Inflammatory macrophage treated with lipopolysaccharide for 1 hour (primary cell): ENCODE measurements at regions not wholly inside any gene's neighbourhood (a gene's known extent, or its start where the extent isn't known, plus 50 kb on each side); places are given as distances from the start of the nearest gene placed in this dataset.
"Not testable (repeated sequence)": the region's sequence is repeated elsewhere in the genome, so short reads cannot be mapped to it uniquely, and the experiment has no call there.

Source experiments
- DNase-seq, 2 donors: peaks; one replicate each; pipeline ENCODE4 v3.0.0-alpha.2; 2020 to 2022

GRCh38 chr2:163934131-163934530 is 198.3 kb upstream of the FIGN start:
- no peak for DNase-seq

- no peak for DNase-seq
Measured at GRCh38 chr2:163919717-163920116, 183.9 kb upstream of the FIGN start.

GRCh38 chr2:163914486-163914885 is 178.7 kb upstream of the FIGN start:
- not testable (repeated sequence) for DNase-seq

GRCh38 chr2:163913532-163913944 is 177.7 kb upstream of the FIGN start:
- DNase-seq, result not testable (repeated sequence)

GRCh38 chr2:163909411-163910080 is 173.7 kb upstream of the FIGN start:
- DNase-seq, result no peak

- no peak for DNase-seq
Measured at GRCh38 chr2:163906410-163906809, 170.6 kb upstream of the FIGN start.

- no peak for DNase-seq
Measured at GRCh38 chr2:163897799-163898198, 162.0 kb upstream of the FIGN start.

- DNase-seq, result not testable (repeated sequence)
Measured at GRCh38 chr2:163893444-163893843, 157.6 kb upstream of the FIGN start.

GRCh38 chr2:163888591-163888990 is 152.8 kb upstream of the FIGN start:
- no peak for DNase-seq

GRCh38 chr2:163887182-163887581 is 151.4 kb upstream of the FIGN start:
- DNase-seq, result no peak

GRCh38 chr2:163884416-163884815 is 148.6 kb upstream of the FIGN start:
- DNase-seq, result no peak

- DNase-seq, result peak in 1 of 2 donors; percentile 6
Measured at GRCh38 chr2:163878718-163879117, 142.9 kb upstream of the FIGN start.

- no peak for DNase-seq
Measured at GRCh38 chr2:163877316-163877715, 141.5 kb upstream of the FIGN start.

GRCh38 chr2:163863073-163863472 is 127.3 kb upstream of the FIGN start:
- no peak for DNase-seq

- no peak for DNase-seq
Measured at GRCh38 chr2:163859951-163860350, 124.1 kb upstream of the FIGN start.

GRCh38 chr2:163856941-163857340 is 121.1 kb upstream of the FIGN start:
- no peak for DNase-seq

- no peak for DNase-seq
Measured at GRCh38 chr2:163852616-163853015, 116.8 kb upstream of the FIGN start.

GRCh38 chr2:163849756-163850435 is 114.1 kb upstream of the FIGN start:
- no peak for DNase-seq

- DNase-seq, result no peak
Measured at GRCh38 chr2:163838890-163839289, 103.1 kb upstream of the FIGN start.

GRCh38 chr2:163836167-163836566 is 100.4 kb upstream of the FIGN start:
- no peak for DNase-seq

GRCh38 chr2:163834841-163835240 is 99.0 kb upstream of the FIGN start:
- no peak for DNase-seq

GRCh38 chr2:163834221-163834620 is 98.4 kb upstream of the FIGN start:
- no peak for DNase-seq

- no peak for DNase-seq
Measured at GRCh38 chr2:163828771-163829170, 93.0 kb upstream of the FIGN start.

GRCh38 chr2:163822033-163822432 is 86.2 kb upstream of the FIGN start:
- DNase-seq, result no peak
